Middle frontal gyrus (tissue), 1 donor: ENCODE measurements at regions not wholly inside any gene's neighbourhood (a gene's known extent, or its start where the extent isn't known, plus 50 kb on each side); places are given as distances from the start of the nearest gene placed in this dataset.

Source experiments
- DNase-seq: peaks from one replicate; pipeline ENCODE4 v3.0.0-alpha.2; 2015; ENCODE audit warnings: low spot score; ENCODE audit errors: extremely low spot score

GRCh38 chr18:77905449-77906055 lies 655.9 kb downstream of the GALR1 start:
- no peak for DNase-seq

DNA sequence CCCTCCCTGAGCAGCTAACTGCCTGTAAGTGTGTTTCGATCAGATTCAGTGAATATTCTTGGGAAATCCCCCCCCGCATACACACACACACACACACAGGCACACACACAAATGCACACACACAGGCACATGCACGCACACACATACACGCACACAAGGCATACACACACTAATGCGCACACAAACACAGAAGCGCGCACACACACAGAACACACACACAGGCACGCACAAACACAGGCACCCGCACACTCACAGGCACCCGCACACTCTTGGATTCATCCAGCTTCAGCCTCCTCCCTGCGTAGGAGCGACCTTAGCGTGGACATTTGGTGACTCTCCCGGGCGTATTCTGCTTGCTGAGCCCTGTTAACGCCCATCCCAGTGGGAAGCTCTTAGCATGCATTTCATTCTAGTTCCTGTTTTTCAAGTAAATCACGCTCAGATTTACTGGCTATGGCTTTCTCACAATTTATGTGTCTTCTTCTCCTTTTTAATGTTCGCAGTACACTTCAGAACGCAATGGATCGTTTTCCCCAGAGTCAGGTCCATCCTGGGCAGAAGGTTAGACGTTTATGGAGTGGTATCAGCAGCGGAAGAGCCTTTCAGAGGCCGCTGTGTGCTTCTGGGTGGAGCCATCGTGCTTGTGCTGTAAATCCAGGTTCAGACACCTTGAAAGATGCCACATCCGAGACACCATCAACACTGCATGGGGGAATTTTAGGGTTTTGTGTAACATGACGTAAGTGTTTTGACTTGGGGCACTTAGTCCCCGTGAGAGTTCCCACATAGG lies 656.6 kb downstream of the GALR1 start:
- DNase-seq: no peak

DNA sequence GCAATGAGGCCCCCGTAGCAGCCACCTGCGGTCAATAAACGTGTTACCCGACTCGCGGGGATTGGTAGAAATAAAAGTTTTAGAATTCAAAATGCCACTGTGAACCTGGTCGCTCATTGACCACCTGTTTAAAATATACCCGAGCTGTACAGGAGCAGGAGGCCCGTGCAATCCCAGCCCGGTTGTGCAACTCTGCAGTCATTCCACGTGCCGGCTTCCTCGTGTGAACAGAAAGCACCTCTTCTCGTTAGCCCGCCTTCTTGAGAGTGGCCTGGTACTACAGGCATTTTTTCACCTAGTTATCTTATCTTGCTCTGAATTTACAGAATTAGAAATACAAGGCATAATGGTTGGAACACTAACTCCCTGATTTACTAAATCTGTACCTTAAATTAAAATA lies 660.7 kb downstream of the GALR1 start:
- DNase-seq: no peak

- no peak for DNase-seq
Observed at GRCh38 chr18:77911971-77912605, 662.4 kb downstream of the GALR1 start.

DNA sequence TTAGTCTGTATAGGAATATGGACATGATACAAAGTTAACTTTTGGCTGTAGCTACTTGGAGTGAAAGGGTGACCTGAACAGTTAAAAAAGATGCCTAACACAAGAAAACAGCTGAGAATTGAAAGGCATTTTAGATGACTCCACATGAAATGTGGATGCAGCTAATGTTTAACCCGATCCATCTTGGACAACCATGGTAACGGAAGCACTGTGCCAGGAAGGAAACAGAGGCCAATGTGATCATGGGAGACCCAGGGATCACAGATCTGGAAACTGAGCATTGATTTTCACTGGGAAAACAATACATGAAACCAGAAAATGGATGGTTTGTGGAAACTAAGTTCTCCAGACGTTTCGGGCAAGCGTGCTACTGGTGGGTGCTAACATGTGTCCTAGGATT lies 669.1 kb downstream of the GALR1 start:
- DNase-seq: no peak

GRCh38 chr18:77919923-77920322 lies 670.3 kb downstream of the GALR1 start:
- DNase-seq: no peak

GRCh38 chr18:77935342-77935741 lies 685.7 kb downstream of the GALR1 start:
- DNase-seq: no peak

GRCh38 chr18:77940566-77940965 lies 690.9 kb downstream of the GALR1 start:
- DNase-seq: no peak

DNA sequence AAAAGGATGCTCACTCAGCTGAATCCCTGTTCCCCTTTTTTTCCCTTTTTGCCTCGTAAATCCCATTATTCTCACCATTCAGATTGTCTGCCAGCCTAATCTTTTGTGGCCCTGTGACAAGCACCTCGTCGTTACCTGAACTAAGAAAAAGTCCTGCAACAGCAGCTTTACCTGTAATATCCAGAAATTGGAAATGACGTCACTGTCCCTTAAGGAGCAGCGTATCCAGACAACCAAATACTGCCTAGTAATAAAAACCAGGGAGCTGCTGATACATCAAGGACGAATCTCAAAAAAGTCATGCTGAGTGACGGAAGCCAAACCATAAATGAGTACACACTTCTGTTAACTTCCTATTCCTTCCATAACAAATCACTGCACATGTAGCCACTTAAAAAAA lies 694.9 kb downstream of the GALR1 start:
- DNase-seq: no peak

GRCh38 chr18:77948567-77948966 lies 698.9 kb downstream of the GALR1 start:
- no peak for DNase-seq

GRCh38 chr18:77949355-77949973 lies 699.8 kb downstream of the GALR1 start:
- no peak for DNase-seq

DNA sequence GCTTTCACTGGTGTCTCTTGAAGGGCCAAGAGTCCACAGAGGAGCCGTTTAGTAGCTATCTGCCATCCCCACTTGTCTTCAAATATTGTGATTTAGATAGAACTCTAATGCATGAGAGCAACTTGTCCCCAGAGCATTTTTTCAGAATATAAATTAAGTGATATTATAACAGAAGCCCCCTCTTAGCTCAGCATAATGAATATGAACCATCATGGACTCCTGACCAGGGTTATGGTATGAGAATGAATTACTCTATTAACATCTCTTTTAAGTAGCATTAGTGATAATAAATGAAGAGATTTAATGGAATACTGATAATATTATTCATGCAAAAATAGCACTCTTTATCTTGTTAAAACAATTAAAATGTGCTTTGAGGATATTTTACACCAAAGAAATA lies 709.6 kb downstream of the GALR1 start:
- DNase-seq: no peak

DNA sequence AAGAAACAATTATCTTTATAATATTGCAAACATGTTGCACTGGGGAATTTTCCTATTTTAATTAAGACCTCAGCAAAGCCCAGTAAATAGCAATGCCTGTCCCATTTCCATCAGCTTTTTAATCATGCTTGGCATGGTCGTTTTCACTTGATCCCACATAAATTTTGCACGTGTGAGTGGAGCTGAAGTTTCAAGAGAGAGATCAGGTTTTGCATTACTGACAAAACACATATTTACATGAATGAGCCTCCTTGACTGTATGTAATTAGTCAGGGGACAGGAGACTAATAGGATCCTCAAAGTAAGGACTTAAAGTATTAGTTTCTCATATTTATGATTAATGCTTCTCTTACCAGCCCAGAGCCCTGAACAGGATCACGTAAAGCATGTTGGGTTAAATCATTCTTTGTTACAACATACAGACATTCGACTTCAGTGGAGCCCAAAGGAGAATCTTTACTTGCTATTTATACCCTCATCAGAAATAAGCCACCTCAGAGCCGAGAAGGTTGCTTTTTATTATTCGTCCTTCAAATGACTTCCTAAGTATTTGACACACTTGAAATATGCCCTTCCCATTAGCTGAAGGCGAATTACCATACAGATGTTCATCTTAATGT lies 711.3 kb downstream of the GALR1 start:
- DNase-seq: no peak

DNA sequence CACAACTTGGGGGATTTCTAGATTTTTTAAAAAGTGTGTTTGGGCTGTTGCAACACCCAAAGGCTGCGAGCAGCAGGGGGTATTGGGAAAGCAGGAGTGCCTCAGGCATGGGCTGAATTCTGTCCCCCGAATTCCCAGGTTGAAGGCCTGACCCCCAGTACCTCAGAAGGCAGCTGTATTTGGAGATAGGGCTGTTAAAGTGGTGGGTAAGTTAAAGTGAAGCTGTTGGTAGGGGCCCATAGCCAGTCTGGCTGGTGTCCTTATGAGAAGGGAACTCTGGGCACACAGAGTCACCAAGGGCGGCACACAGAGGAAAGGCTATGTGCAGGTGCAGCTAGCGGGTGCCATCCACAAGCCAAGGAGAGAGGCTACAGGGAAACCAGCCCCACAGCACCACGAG lies 717.4 kb downstream of the GALR1 start:
- no peak for DNase-seq

- DNase-seq: no peak
Observed at GRCh38 chr18:77967791-77968190, 718.1 kb downstream of the GALR1 start.

- no peak for DNase-seq
Observed at GRCh38 chr18:77969972-77970371, 720.3 kb downstream of the GALR1 start.

DNA sequence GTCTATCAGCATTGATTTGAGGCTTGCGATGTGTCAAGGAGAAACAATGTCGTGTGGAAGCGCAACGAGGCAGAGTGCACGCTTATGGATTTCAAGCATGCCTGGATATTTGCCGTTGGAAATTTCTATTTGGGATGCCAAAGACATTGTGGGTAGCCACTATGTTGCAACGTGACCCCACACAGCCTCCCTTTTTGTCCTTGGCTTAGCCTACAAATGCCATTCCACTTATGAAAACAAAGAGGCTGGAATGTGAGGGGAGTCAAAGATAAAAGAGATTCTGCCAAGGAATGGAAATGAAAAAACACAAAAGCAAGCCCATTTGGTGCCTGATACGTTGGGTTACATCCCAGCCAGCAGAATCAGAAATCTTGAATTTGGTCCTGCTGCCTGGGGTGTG lies 721.2 kb downstream of the GALR1 start:
- no peak for DNase-seq

DNA sequence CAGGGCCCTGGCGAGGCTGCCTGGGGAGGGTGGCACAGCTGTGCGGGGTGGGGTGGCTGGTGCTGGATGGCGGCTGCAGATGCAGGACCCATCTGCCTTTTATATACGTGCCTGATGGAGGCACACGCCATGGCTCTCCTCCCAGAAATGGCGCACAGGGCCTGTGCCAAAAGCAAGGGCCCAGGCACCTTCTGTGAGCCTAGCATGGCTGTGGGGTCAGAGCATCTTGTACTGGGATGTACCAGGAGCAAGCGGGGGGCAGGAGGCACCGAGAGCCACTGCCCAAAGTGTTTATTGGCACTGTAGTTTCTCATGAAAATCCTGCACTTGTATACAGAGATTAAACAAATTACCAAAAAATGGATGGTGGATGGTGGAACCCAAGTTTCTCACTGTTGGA lies 724.1 kb downstream of the GALR1 start:
- DNase-seq: no peak

- DNase-seq: no peak
Observed at GRCh38 chr18:77974329-77974728, 724.7 kb downstream of the GALR1 start.

DNA sequence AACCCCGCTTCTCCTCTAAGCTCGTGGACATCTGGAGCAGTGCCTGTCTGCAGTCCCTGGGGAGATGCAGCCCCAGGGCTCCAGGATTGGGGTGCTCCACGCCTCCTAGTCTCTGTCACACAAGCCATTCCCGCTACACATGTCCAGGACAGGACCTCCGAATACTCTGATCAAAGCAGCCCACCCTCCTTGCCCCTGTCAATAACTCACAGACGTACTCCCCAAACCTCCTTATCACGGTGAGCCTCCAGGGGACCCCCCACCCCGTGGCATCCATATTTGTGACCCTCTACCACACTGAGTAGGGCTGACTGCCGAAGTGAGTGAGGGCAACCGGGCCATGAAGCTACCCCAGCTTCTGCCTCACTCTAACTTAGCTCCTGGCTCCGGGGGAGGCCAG lies 727.7 kb downstream of the GALR1 start:
- DNase-seq: no peak

- DNase-seq: no peak
Observed at GRCh38 chr18:77980275-77980674, 730.6 kb downstream of the GALR1 start.

DNA sequence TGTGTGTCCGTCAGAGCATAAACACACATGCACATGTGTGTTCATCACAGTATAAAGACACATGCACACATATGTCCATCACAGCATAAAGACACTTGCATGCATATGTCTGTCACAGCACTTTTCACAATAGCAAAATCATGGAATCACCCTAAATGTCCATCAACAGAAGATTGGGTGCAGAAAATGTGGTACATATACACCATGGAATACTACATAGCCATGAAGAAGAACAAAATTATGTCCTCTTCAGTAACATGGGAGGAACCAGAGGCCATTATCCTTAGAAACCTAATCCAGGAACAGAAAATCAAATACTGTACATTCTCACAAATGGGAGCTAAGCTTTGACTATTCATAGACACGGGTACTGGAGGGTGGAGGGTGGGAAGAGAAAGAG lies 732.2 kb downstream of the GALR1 start:
- no peak for DNase-seq
